Neural progenitor cell (in vitro differentiated cells): ENCODE measurements at regions not wholly inside any gene's neighbourhood (a gene's known extent, or its start where the extent isn't known, plus 50 kb on each side); places are given as distances from the start of the nearest gene placed in this dataset.
"Not testable (repeated sequence)": the region's sequence is repeated elsewhere in the genome, so short reads cannot be mapped to it uniquely, and the experiment has no call there.

Experiments
- EZH2 ChIP-seq: fragments of 200-600 bp; sonication (generic); IDR thresholded peaks from 2 replicates; pipeline ENCODE4 v1.6.1; 2017; ENCODE audit warnings: antibody characterized with exemption, mild to moderate bottlenecking, moderate library complexity
- TF ChIP-seq, protein P1 (sequence below): fragments of 200-600 bp; sonication (generic); IDR thresholded peaks from 2 replicates; pipeline ENCODE4 v1.5.1; 2017; ENCODE audit warnings: antibody characterized with exemption, mild to moderate bottlenecking

DNA sequence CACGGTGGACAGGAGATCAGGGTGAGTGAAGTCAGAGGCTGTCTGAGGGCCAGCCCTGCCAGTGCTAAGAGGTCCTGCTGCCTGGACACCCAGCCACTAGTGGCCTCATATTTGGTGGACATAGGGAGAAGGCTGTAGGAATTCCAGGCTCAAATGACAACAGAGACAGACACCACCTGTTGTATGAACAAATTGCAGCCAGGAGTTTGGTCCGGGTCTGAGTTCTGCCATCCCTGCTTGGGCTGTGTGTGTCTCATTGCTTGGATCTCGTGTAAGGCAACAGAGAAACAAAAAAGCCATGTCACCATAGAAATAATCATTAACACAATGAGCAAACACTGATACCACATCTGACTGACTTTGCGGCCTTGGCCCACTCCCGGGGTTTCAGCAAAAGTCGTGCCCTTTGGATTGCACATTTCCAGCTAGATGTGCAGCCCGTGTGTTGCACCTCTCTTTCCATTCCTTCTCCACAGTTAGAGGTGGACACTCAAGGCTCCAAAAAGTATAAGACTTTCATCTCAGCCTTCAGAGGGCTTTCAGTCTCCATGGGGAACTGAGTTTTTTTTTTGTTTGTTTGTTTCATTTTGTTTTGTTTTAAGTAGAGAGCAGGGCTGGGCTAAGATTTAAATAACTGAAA lies 211.2 kb downstream of the RTP5 start:
- TF ChIP-seq, protein P1, sequence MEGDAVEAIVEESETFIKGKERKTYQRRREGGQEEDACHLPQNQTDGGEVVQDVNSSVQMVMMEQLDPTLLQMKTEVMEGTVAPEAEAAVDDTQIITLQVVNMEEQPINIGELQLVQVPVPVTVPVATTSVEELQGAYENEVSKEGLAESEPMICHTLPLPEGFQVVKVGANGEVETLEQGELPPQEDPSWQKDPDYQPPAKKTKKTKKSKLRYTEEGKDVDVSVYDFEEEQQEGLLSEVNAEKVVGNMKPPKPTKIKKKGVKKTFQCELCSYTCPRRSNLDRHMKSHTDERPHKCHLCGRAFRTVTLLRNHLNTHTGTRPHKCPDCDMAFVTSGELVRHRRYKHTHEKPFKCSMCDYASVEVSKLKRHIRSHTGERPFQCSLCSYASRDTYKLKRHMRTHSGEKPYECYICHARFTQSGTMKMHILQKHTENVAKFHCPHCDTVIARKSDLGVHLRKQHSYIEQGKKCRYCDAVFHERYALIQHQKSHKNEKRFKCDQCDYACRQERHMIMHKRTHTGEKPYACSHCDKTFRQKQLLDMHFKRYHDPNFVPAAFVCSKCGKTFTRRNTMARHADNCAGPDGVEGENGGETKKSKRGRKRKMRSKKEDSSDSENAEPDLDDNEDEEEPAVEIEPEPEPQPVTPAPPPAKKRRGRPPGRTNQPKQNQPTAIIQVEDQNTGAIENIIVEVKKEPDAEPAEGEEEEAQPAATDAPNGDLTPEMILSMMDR, result not testable (repeated sequence)
- TF ChIP-seq EZH2, result not testable (repeated sequence)
